Esophagus muscularis mucosa (tissue), 4 donors: ENCODE measurements at regions not wholly inside any gene's neighbourhood (a gene's known extent, or its start where the extent isn't known, plus 50 kb on each side); places are given as distances from the start of the nearest gene placed in this dataset.

ENCODE experiments used
- DNase-seq: peaks from one replicate; pipeline ENCODE4 v3.0.0-alpha.2; 2017; ENCODE audit errors: extremely low spot score
- H3K27ac ChIP-seq, 4 donors: fragments of 200-600 bp; sonication (generic); replicated peaks in 1 of 4; 1 replicate in 3 of 4; 2 replicates in 1 of 4; pipeline ENCODE4 v1.5.1; 2016 to 2019; ENCODE audit warnings: mild to moderate bottlenecking in 1 of 4
- H3K27me3 ChIP-seq, 4 donors: fragments of 200-600 bp; sonication (generic); one replicate each; pipeline versions ENCODE4 v1.5.1 to v1.6.0; 2016 to 2019
- H3K36me3 ChIP-seq, 4 donors: fragments of 200-600 bp; sonication (generic); one replicate each; pipeline ENCODE4 v1.5.1; 2016 to 2019
- H3K4me1 ChIP-seq, 4 donors: fragments of 200-600 bp; sonication (generic); one replicate each; pipeline ENCODE4 v1.5.1; 2016 to 2019
- H3K4me3 ChIP-seq, 4 donors: fragments of 200-600 bp; sonication (generic); 1 replicate in 2 of 4; 2 replicates in 2 of 4; pipeline ENCODE4 v1.5.1; 2016 to 2019; ENCODE audit warnings: mild to moderate bottlenecking in 4 of 4, moderate library complexity in 1 of 4
- H3K9me3 ChIP-seq, 4 donors: fragments of 200-600 bp; sonication (generic); 1 replicate in 3 of 4; 2 replicates in 1 of 4; pipeline ENCODE4 v1.5.1; 2016 to 2019
- CTCF ChIP-seq, 3 experiments: fragments of 200-600 bp in 2 of 3; fragments of 450-650 bp in 1 of 3; sonication (generic) in 2 of 3; IDR thresholded peaks; one replicate each; pipeline ENCODE4 v1.5.1; 2017 to 2019; ENCODE audit warnings: antibody characterized with exemption in 3 of 3, mild to moderate bottlenecking in 2 of 3, moderate library complexity in 1 of 3
- EP300 ChIP-seq: sonication (generic); formaldehyde crosslinking; IDR thresholded peaks from one replicate; pipeline ENCODE4 v1.6.1; 2017; ENCODE audit warnings: antibody characterized with exemption
- POLR2A ChIP-seq: fragments of 450-650 bp; IDR thresholded peaks from one replicate; pipeline ENCODE4 v1.6.1; 2017; ENCODE audit warnings: antibody characterized with exemption, moderate library complexity, mild to moderate bottlenecking, low read depth
- POLR2AphosphoS5 ChIP-seq, 2 donors: sonication (generic); formaldehyde crosslinking; IDR thresholded peaks; one replicate each; pipeline ENCODE4 v1.6.1; 2017; ENCODE audit warnings: antibody characterized with exemption in 2 of 2
- WGBS: methylation state at CpG from one replicate; pipeline ENCODE4 v1.1.5; 2018; 5-methylcytosine and 5-hydroxymethylcytosine counted together
- intact Hi-C: fragments of 100-400 bp; cut with DNase I; formaldehyde crosslinking; loops from one replicate; pipeline ENCODE4 v1.15.1; 2023

DNA sequence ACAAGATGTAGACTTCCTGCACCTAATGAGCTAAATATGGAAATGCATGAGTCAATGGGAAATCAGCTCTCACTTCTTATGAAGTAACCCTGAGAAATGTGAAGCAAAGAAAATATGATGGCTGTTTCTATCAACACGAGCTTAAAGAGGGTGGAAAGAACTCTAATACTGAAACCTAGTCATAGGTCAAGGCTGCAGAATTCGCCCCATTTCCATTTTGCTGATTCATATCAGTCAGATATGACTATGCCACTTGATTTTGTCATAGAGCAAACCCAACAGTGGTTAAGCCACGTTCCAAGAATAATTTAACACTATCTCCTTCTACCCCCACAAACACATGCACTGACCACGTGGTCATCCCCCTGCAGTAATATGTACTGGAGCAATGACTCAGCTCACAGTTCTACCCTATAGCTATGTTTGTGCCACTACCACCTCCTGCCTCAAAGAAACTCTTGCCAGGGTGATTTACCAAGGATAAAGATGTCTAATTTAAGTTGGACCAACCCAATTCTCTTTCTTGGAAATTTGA is 157.5 kb downstream of the TMTC3 start:
- Histone ChIP-seq H3K4me3 (no peak overlapping the region), H3K9me3 (no peaks in the 10 kb centered on the region), H3K27me3 (no peaks in the 10 kb centered on the region), H3K36me3 (no peaks in the 10 kb centered on the region), H3K27ac (no peak overlapping the region), H3K4me1 (peaks cover 0 to 20% (median 10%) of the 10 kb centered on the region in 4 donors)
- DNase-seq: no peak
- 58% methylated on average over 4 of the region's 4 CpGs for WGBS
- intact Hi-C loops: no loop called here
- TF ChIP-seq EP300 (no peak), CTCF (IDR thresholded peaks at IDR 0.05) (no peak), POLR2AphosphoS5 (IDR thresholded peaks at IDR 0.05) (no peak), POLR2A (no peak)

GRCh38 chr12:88300931-88301330 is 158.8 kb downstream of the TMTC3 start:
- Histone ChIP-seq H3K27me3 (no peaks in the 10 kb centered on the region), H3K27ac (no peak overlapping the region), H3K9me3 (no peaks in the 10 kb centered on the region), H3K4me1 (peaks cover 0 to 20% (median 12%) of the 10 kb centered on the region in 4 donors), H3K4me3 (no peak overlapping the region), H3K36me3 (no peaks in the 10 kb centered on the region)
- no peak for TF ChIP-seq EP300
- DNase-seq: no peak
- intact Hi-C loops: no loop called here

GRCh38 chr12:88303335-88303734 is 161.2 kb downstream of the TMTC3 start:
- TF ChIP-seq POLR2AphosphoS5 (IDR thresholded peaks at IDR 0.05) (no peak), EP300 (no peak), CTCF (IDR thresholded peaks at IDR 0.05) (no peak), POLR2A (no peak)
- DNase-seq: no peak
- WGBS: 96% methylated on average over 1 of the region's 1 CpG
- no peaks in the 10 kb centered on the region for H3K36me3 ChIP-seq
- no peak overlapping the region for H3K4me3 ChIP-seq
- H3K27ac ChIP-seq: no peak overlapping the region
- peaks cover 0 to 20% (median 11%) of the 10 kb centered on the region in 4 donors for H3K4me1 ChIP-seq
- H3K9me3 ChIP-seq: no peaks in the 10 kb centered on the region
- H3K27me3 ChIP-seq: no peaks in the 10 kb centered on the region
- intact Hi-C loops: no loop called here

- 84% methylated on average over 5 of the region's 5 CpGs for WGBS
- DNase-seq: no peak
- no peaks in the 10 kb centered on the region for H3K9me3 ChIP-seq
- no peak overlapping the region for H3K27ac ChIP-seq
- no peak overlapping the region for H3K4me3 ChIP-seq
- TF ChIP-seq CTCF (IDR thresholded peaks at IDR 0.05) (no peak), EP300 (no peak), POLR2A (no peak), POLR2AphosphoS5 (IDR thresholded peaks at IDR 0.05) (no peak)
- H3K36me3 ChIP-seq: no peaks in the 10 kb centered on the region
- H3K4me1 ChIP-seq: peaks cover 0 to 4% (median 2%) of the 10 kb centered on the region in 4 donors
- no peaks in the 10 kb centered on the region for H3K27me3 ChIP-seq
- intact Hi-C loops: no loop called here
Observed at GRCh38 chr12:88305254-88305890, 163.3 kb downstream of the TMTC3 start.

GRCh38 chr12:88306471-88307069 is 164.5 kb downstream of the TMTC3 start:
- Histone ChIP-seq H3K27ac (no peak overlapping the region), H3K36me3 (no peaks in the 10 kb centered on the region), H3K4me1 (peaks cover 0 to 4% (median 1%) of the 10 kb centered on the region in 4 donors), H3K4me3 (no peak overlapping the region), H3K9me3 (no peaks in the 10 kb centered on the region), H3K27me3 (no peaks in the 10 kb centered on the region)
- DNase-seq: no peak
- TF ChIP-seq POLR2A: no peak
- no peak for TF ChIP-seq EP300
- TF ChIP-seq CTCF (IDR thresholded peaks at IDR 0.05): no peak
- no peak for TF ChIP-seq POLR2AphosphoS5 (IDR thresholded peaks at IDR 0.05)
- intact Hi-C loops: no loop called here
- 84% methylated on average over 5 of the region's 5 CpGs for WGBS
